ENCODE measurements at regions not wholly inside any gene's neighbourhood (a gene's known extent, or its start where the extent isn't known, plus 50 kb on each side); places are given as distances from the start of the nearest gene placed in this dataset.

DNA sequence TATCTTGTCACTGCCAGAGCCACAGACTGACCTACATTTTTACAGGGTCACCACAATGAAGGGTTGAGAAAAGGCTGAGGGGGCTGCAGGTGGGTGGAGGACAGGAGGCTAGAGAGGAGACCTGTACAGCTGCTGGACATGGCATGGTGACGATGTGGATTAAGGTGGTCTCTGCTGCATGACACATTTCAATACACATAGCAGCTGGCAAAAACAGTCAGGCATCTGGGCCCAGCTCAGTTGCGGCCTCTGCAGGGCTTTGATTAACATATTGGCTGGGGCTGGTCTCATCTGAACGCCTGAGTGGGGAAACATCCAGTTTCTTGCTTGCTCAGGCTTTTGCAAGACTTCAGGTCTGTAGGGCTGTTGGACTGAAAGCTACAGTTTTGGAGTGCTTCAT, 265.4 kb upstream of the FOXF1 start:
- WGBS, 2 donors = 91 to 97% methylated on average over 2 to 3 of the region's 3 CpGs
- DNase-seq = no peak
- no peaks in the 10 kb centered on the region for H3K36me3 ChIP-seq (ENCODE audit: low read depth, missing control alignments)
- no peak overlapping the region for H3K27ac ChIP-seq
- no peaks in the 10 kb centered on the region for H3K4me1 ChIP-seq
- intact Hi-C loops (cut with DNase I; ENCODE audit: low total_unique reads) = no loop called here
- no peaks in the 10 kb centered on the region for H3K27me3 ChIP-seq
- H3K9me3 ChIP-seq = no peaks in the 10 kb centered on the region
- no peak for TF ChIP-seq CTCF (IDR thresholded peaks at IDR 0.05)
- TF ChIP-seq POLR2A (IDR thresholded peaks at IDR 0.05) = no peak
- H3K4me3 ChIP-seq = no peak overlapping the region

GRCh38 chr16:86245351-86245750, 265.0 kb upstream of the FOXF1 start:
- no peak for TF ChIP-seq CTCF (IDR thresholded peaks at IDR 0.05)
- TF ChIP-seq POLR2A (IDR thresholded peaks at IDR 0.05) = no peak
- Histone ChIP-seq H3K9me3 (no peaks in the 10 kb centered on the region), H3K27ac (no peak overlapping the region), H3K27me3 (no peaks in the 10 kb centered on the region), H3K36me3 (ENCODE audit: low read depth, missing control alignments) (no peaks in the 10 kb centered on the region), H3K4me3 (no peak overlapping the region), H3K4me1 (no peaks in the 10 kb centered on the region)
- intact Hi-C loops (cut with DNase I; ENCODE audit: low total_unique reads) = no loop called here
- WGBS, 2 donors = 85 to 88% methylated on average over 6 to 7 of the region's 7 CpGs
- no peak for DNase-seq

- Histone ChIP-seq H3K27me3 (no peaks in the 10 kb centered on the region), H3K4me1 (no peaks in the 10 kb centered on the region), H3K36me3 (ENCODE audit: low read depth, missing control alignments) (no peaks in the 10 kb centered on the region), H3K9me3 (no peaks in the 10 kb centered on the region), H3K27ac (no peak overlapping the region), H3K4me3 (no peak overlapping the region)
- TF ChIP-seq POLR2A (IDR thresholded peaks at IDR 0.05) (no peak), CTCF (IDR thresholded peaks at IDR 0.05) (no peak)
- no peak for DNase-seq
- intact Hi-C loops (cut with DNase I; ENCODE audit: low total_unique reads) = no loop called here
- WGBS, 2 donors = 83 to 90% methylated on average over 1 to 6 of the region's 6 CpGs
Measured at GRCh38 chr16:86245895-86246294, 264.4 kb upstream of the FOXF1 start.

- H3K4me1 ChIP-seq = no peaks in the 10 kb centered on the region
- intact Hi-C loops (cut with DNase I; ENCODE audit: low total_unique reads) = no loop called here
- TF ChIP-seq CTCF (IDR thresholded peaks at IDR 0.05) (no peak), POLR2A (IDR thresholded peaks at IDR 0.05) (no peak)
- no peak for DNase-seq
- H3K36me3 ChIP-seq (ENCODE audit: low read depth, missing control alignments) = no peaks in the 10 kb centered on the region
- 92 to 97% methylated on average over 7 to 9 of the region's 9 CpGs for WGBS, 2 donors
- no peaks in the 10 kb centered on the region for H3K9me3 ChIP-seq
- H3K4me3 ChIP-seq = no peak overlapping the region
- no peak overlapping the region for H3K27ac ChIP-seq
- no peaks in the 10 kb centered on the region for H3K27me3 ChIP-seq
Measured at GRCh38 chr16:86248310-86248905, 261.9 kb upstream of the FOXF1 start.

- H3K27me3 ChIP-seq = no peaks in the 10 kb centered on the region
- no peaks in the 10 kb centered on the region for H3K4me1 ChIP-seq
- WGBS, 2 donors = 80 to 90% methylated on average over 6 of the region's 6 CpGs
- H3K27ac ChIP-seq = no peak overlapping the region
- no peaks in the 10 kb centered on the region for H3K36me3 ChIP-seq (ENCODE audit: low read depth, missing control alignments)
- no peak for TF ChIP-seq CTCF (IDR thresholded peaks at IDR 0.05)
- no peak for TF ChIP-seq POLR2A (IDR thresholded peaks at IDR 0.05)
- no peaks in the 10 kb centered on the region for H3K9me3 ChIP-seq
- intact Hi-C loops (cut with DNase I; ENCODE audit: low total_unique reads) = no loop called here
- no peak overlapping the region for H3K4me3 ChIP-seq
- DNase-seq = no peak
Measured at GRCh38 chr16:86249631-86250030, 260.7 kb upstream of the FOXF1 start.

Data from testis (tissue), 2 donors.